22Rv1 (cell line): ENCODE measurements at regions not wholly inside any gene's neighbourhood (a gene's known extent, or its start where the extent isn't known, plus 50 kb on each side); places are given as distances from the start of the nearest gene placed in this dataset.

Source experiments
- CTCF ChIP-seq: fragments of 450-650 bp; IDR thresholded peaks from 2 replicates; pipeline ENCODE4 v1.5.1; 2017; ENCODE audit warnings: mild to moderate bottlenecking
- ZFX ChIP-seq: fragments of 450-650 bp; IDR thresholded peaks from 2 replicates; pipeline ENCODE4 v1.6.1; 2017; ENCODE audit warnings: antibody characterized with exemption, borderline replicate concordance

DNA sequence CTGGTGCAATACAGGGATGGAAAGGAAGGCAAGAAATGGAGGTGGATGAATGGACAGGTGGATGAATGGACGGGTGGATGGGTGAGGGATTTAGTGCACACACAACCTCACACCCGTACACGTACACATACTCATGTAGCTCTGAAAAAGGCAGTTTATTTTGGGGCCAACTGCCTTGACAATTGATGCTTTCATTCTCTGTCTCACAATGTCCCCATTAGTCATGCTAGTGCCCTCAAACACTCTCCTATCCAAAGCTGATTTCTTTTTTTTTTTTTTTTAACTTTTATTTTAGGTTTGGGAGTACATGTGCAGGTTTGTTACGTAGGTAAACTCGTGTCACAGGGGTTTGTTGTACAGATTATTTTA lies 495.0 kb downstream of the DMAC1 start:
- TF ChIP-seq CTCF (no peak), ZFX (no peak)
